ENCODE measurements at regions not wholly inside any gene's neighbourhood (a gene's known extent, or its start where the extent isn't known, plus 50 kb on each side); places are given as distances from the start of the nearest gene placed in this dataset.

- no peak overlapping the region for H3K27ac ChIP-seq
- TF ChIP-seq ZFX (IDR thresholded peaks at IDR 0.05) = no peak
- TF ChIP-seq CTCF (conservative IDR thresholded peaks at IDR 0.05) = no peak
Measured at GRCh38 chr13:97780486-97780885, 173.0 kb upstream of the IPO5 start.

DNA sequence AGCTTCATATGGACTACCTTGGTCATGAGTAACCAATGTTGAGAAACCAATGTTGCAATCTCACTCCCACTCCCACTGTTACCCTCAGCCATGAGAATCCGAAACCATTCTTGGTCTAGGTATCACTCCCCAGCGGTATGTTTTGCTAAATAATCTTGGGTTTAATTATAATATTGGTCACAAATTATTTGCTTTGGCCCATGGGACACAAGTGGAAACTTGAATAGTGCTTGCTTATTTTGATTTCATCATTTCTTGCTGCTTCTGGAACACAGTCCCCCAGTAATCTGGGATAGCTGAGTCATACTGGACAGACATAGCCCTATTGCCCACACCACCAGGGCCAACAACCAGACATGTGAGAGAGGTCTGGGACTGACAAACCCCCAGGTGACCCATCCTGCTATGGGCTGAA is 171.6 kb upstream of the IPO5 start:
- H3K27ac ChIP-seq = no peak overlapping the region
- TF ChIP-seq CTCF (conservative IDR thresholded peaks at IDR 0.05) (no peak), ZFX (IDR thresholded peaks at IDR 0.05) (no peak)

GRCh38 chr13:97786510-97786909 is 167.0 kb upstream of the IPO5 start:
- TF ChIP-seq ZFX (IDR thresholded peaks at IDR 0.05) (no peak), CTCF (conservative IDR thresholded peaks at IDR 0.05) (no peak)
- H3K27ac ChIP-seq = no peak overlapping the region

DNA sequence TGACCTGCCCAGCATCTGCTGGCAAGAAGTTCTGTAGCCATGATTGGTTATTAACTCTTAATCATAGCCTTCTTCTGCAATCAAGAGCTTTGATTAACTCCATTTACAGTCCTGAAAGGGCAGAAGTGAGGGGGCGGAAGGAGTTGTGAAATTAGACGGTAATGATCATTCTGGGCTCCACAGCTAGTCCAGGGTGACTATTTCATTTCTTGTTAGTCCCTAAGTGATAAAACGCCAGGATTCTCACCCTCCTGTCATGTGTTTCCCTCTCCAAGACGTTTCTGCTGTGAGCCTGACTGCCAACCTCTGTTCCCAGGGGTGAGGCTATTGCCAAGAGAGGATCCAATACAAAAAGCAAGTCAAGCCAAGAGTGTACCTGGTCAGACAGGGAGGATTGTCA is 155.9 kb upstream of the IPO5 start:
- no peak overlapping the region for H3K27ac ChIP-seq
- TF ChIP-seq ZFX (IDR thresholded peaks at IDR 0.05) (no peak), CTCF (conservative IDR thresholded peaks at IDR 0.05) (no peak)

DNA sequence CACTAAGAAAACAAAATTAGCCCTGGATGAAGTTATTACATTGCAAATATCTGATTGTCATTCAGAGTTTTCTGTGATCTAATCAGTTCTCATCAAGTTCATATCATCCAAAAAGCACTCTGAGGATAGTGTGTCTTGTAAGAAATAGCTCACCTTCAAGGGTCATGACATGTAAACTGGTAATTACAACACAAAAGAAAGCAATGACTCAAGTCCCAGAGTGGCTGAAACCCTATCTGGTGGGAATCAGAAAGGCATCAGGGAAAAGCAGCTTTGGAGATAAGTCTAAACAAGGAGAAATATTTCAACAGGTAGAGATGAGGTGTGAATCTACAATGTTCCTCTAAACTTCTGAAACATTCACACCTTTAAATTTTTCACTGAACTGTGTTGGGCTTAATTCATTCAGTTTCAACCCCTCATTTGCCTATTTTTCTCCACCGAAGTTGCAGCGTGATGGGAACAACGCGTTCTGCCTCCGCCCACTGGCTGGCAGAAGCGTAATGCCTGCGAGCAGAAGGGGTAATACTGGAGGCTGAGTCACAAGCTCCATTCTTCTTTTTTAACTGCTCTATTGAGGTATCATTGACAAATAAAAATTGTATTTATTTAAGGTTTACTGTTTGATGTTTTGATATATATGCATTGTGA is 155.2 kb upstream of the IPO5 start:
- no peak overlapping the region for H3K27ac ChIP-seq
- TF ChIP-seq CTCF (conservative IDR thresholded peaks at IDR 0.05) (no peak), ZFX (IDR thresholded peaks at IDR 0.05) (no peak)

DNA sequence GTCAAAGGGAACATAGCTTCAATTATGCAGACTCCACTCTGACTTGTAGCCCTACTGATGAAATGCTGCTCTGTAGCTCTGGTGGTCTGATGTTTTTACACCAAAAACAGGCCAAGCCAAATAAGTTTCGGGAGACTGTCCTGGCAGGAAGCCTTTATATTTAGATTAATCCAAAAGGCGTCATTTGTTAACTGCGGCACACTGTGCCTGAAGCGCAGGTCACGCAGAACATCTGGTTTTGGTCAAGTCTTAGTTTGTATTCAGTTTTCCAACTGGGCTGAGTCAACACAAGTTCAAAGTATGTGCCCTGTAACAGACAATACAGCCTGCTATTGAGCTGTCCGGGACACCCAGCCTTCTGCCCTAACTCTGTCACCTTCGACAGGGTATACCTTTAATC is 154.6 kb upstream of the IPO5 start:
- no peak overlapping the region for H3K27ac ChIP-seq
- no peak for TF ChIP-seq CTCF (conservative IDR thresholded peaks at IDR 0.05)

GRCh38 chr13:97802213-97802612 is 151.3 kb upstream of the IPO5 start:
- no peak for TF ChIP-seq ZFX (IDR thresholded peaks at IDR 0.05)
- TF ChIP-seq CTCF (conservative IDR thresholded peaks at IDR 0.05) = no peak
- H3K27ac ChIP-seq = no peak overlapping the region
